Hepatocyte (in vitro differentiated cells): ENCODE measurements at regions not wholly inside any gene's neighbourhood (a gene's known extent, or its start where the extent isn't known, plus 50 kb on each side); places are given as distances from the start of the nearest gene placed in this dataset.

Experiments
- DNase-seq: peaks from one replicate; pipeline ENCODE4 v3.0.0-alpha.2; 2016; ENCODE audit warnings: low spot score
- H2AFZ ChIP-seq: fragments of 200-600 bp; sonication (generic); 2 replicates; pipeline ENCODE4 v1.6.0; 2016; ENCODE audit warnings: antibody characterized with exemption, mild to moderate bottlenecking
- H3K27ac ChIP-seq: fragments of 200-600 bp; sonication (generic); 2 replicates; pipeline ENCODE4 v1.5.1; 2016; ENCODE audit warnings: mild to moderate bottlenecking
- H3K27me3 ChIP-seq: fragments of 200-600 bp; sonication (generic); 2 replicates; pipeline ENCODE4 v1.6.1; 2016
- H3K36me3 ChIP-seq: fragments of 200-600 bp; sonication (generic); replicated peaks from 2 replicates; pipeline ENCODE4 v1.5.1; 2016; ENCODE audit warnings: low read depth; ENCODE audit not compliant: insufficient read depth
- H3K4me1 ChIP-seq: fragments of 200-600 bp; sonication (generic); 2 replicates; pipeline ENCODE4 v1.5.1; 2016; ENCODE audit warnings: mild to moderate bottlenecking, moderate library complexity; ENCODE audit not compliant: insufficient read depth
- H3K4me2 ChIP-seq: fragments of 200-600 bp; sonication (generic); 2 replicates; pipeline ENCODE4 v1.6.0; 2016
- H3K4me3 ChIP-seq: fragments of 200-600 bp; sonication (generic); 2 replicates; pipeline ENCODE4 v1.5.1; 2016; ENCODE audit warnings: mild to moderate bottlenecking
- H3K79me2 ChIP-seq: fragments of 200-600 bp; sonication (generic); 2 replicates; pipeline ENCODE4 v1.6.0; 2017; ENCODE audit warnings: mild to moderate bottlenecking
- H3K9me2 ChIP-seq: fragments of 200-600 bp; sonication (generic); replicated peaks from 2 replicates; pipeline ENCODE4 v1.6.0; 2017; ENCODE audit warnings: mild to moderate bottlenecking; ENCODE audit not compliant: insufficient read depth
- H3K9me3 ChIP-seq: fragments of 200-600 bp; sonication (generic); 2 replicates; pipeline ENCODE4 v1.5.1; 2016; ENCODE audit warnings: low read depth, mild to moderate bottlenecking
- H4K20me1 ChIP-seq: fragments of 200-600 bp; sonication (generic); 2 replicates; pipeline ENCODE4 v1.6.0; 2016; ENCODE audit warnings: mild to moderate bottlenecking; ENCODE audit not compliant: insufficient read depth, poor library complexity, severe bottlenecking
- EZH2 ChIP-seq: fragments of 200-600 bp; sonication (generic); IDR thresholded peaks from 2 replicates; pipeline ENCODE4 v1.6.1; 2016; ENCODE audit warnings: antibody characterized with exemption, mild to moderate bottlenecking, borderline replicate concordance
- EZH2phosphoT487 ChIP-seq: fragments of 200-600 bp; sonication (generic); IDR thresholded peaks from one replicate; pipeline ENCODE4 v1.6.1; 2018; ENCODE audit warnings: antibody characterized with exemption, mild to moderate bottlenecking, low read depth, moderate library complexity; ENCODE audit not compliant: unreplicated experiment, severe bottlenecking
- WGBS: methylation state at CpG from one replicate; pipeline ENCODE4 v1.1.6; 2016; ENCODE audit warnings: low lambda C conversion rate; ENCODE audit errors: missing lambda C conversion rate; 5-methylcytosine and 5-hydroxymethylcytosine counted together
- TF ChIP-seq, protein P1 (sequence below): fragments of 200-600 bp; sonication (generic); IDR thresholded peaks from 2 replicates; pipeline ENCODE4 v1.5.1; 2016; ENCODE audit warnings: antibody characterized with exemption, mild to moderate bottlenecking; ENCODE audit not compliant: poor library complexity

DNA sequence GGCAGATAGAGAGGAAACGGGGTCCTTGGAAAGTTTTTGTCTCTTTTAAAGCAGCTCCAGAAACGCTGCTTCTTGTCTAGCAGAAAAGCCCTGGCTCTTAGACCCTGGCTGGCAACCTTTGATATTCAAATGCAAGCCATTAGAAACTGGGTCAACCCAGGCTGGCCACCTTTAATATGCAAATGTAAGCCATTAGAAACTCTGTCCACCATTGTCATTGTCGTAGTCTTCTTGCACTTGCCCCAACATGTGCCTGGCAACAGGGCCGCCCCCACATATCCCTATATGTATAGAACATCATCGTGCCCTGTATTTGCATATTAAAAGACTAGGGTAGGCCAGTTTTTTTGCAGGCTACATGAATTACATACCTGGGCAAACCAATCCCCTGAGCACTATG lies 621.3 kb upstream of the DPP6 start:
- Histone ChIP-seq H3K4me1 (no peaks in the 10 kb centered on the region), H3K36me3 (no peaks in the 10 kb centered on the region), H2AFZ (no peak overlapping the region), H3K9me3 (no peaks in the 10 kb centered on the region), H4K20me1 (no peaks in the 10 kb centered on the region), H3K27me3 (no peaks in the 10 kb centered on the region), H3K79me2 (no peaks in the 10 kb centered on the region), H3K9me2 (no peaks in the 10 kb centered on the region), H3K4me3 (no peak overlapping the region), H3K27ac (no peak overlapping the region), H3K4me2 (no peak overlapping the region)
- no peak for DNase-seq
- 61% methylated on average over 5 of the region's 5 CpGs for WGBS
- TF ChIP-seq EZH2phosphoT487 (no peak), EZH2 (no peak)
- TF ChIP-seq, protein P1, sequence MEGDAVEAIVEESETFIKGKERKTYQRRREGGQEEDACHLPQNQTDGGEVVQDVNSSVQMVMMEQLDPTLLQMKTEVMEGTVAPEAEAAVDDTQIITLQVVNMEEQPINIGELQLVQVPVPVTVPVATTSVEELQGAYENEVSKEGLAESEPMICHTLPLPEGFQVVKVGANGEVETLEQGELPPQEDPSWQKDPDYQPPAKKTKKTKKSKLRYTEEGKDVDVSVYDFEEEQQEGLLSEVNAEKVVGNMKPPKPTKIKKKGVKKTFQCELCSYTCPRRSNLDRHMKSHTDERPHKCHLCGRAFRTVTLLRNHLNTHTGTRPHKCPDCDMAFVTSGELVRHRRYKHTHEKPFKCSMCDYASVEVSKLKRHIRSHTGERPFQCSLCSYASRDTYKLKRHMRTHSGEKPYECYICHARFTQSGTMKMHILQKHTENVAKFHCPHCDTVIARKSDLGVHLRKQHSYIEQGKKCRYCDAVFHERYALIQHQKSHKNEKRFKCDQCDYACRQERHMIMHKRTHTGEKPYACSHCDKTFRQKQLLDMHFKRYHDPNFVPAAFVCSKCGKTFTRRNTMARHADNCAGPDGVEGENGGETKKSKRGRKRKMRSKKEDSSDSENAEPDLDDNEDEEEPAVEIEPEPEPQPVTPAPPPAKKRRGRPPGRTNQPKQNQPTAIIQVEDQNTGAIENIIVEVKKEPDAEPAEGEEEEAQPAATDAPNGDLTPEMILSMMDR = no peak

GRCh38 chr7:153432063-153432462 lies 620.1 kb upstream of the DPP6 start:
- Histone ChIP-seq H3K36me3 (no peaks in the 10 kb centered on the region), H3K4me2 (peak overlapping the region; percentile 59), H3K9me2 (no peaks in the 10 kb centered on the region), H2AFZ (no peak overlapping the region), H3K79me2 (no peaks in the 10 kb centered on the region), H3K9me3 (no peaks in the 10 kb centered on the region), H4K20me1 (no peaks in the 10 kb centered on the region), H3K27me3 (no peaks in the 10 kb centered on the region), H3K27ac (no peak overlapping the region), H3K4me1 (no peaks in the 10 kb centered on the region), H3K4me3 (no peak overlapping the region)
- 67% methylated on average over 8 of the region's 8 CpGs for WGBS
- TF ChIP-seq, protein P1 = peak; percentile 8
- no peak for TF ChIP-seq EZH2phosphoT487
- TF ChIP-seq EZH2 = no peak
- DNase-seq = peak; percentile 21

- H4K20me1 ChIP-seq = no peaks in the 10 kb centered on the region
- no peak overlapping the region for H3K4me2 ChIP-seq
- no peak for DNase-seq
- no peaks in the 10 kb centered on the region for H3K36me3 ChIP-seq
- H2AFZ ChIP-seq = no peak overlapping the region
- H3K9me2 ChIP-seq = no peaks in the 10 kb centered on the region
- no peaks in the 10 kb centered on the region for H3K9me3 ChIP-seq
- H3K4me3 ChIP-seq = no peak overlapping the region
- no peaks in the 10 kb centered on the region for H3K27me3 ChIP-seq
- H3K4me1 ChIP-seq = no peaks in the 10 kb centered on the region
- H3K79me2 ChIP-seq = no peaks in the 10 kb centered on the region
- no peak for TF ChIP-seq EZH2phosphoT487
- TF ChIP-seq, protein P1 = no peak
- TF ChIP-seq EZH2 = no peak
- WGBS = 86% methylated on average over 8 of the region's 8 CpGs
- no peak overlapping the region for H3K27ac ChIP-seq
These were observed 619.0 kb upstream of the DPP6 start for GRCh38 chr7:153433223-153433622.

DNA sequence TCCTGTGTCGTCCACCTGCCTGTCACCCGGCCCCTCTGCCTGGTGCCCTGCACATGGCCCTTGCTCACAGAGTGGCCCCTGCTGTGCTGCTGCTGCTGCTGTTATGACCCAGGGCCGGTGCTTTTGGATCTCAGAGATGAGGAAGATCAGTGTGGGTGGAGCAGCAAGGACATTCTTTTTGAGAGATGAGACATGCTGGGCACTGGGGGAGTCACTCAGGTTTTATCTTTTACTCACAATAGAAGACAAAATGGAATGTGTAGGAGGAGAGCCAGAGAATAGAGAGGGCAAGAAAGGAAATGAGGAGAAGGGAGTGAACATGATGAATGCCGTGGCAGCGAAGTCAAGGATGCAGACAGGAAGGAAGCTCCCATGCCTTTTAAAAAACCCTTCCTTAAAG lies 611.5 kb upstream of the DPP6 start:
- no peaks in the 10 kb centered on the region for H3K9me3 ChIP-seq
- H3K27me3 ChIP-seq = no peaks in the 10 kb centered on the region
- no peak overlapping the region for H3K4me2 ChIP-seq
- H4K20me1 ChIP-seq = no peaks in the 10 kb centered on the region
- DNase-seq = no peak
- no peaks in the 10 kb centered on the region for H3K36me3 ChIP-seq
- no peak overlapping the region for H2AFZ ChIP-seq
- H3K9me2 ChIP-seq = no peaks in the 10 kb centered on the region
- H3K27ac ChIP-seq = no peak overlapping the region
- H3K4me1 ChIP-seq = no peaks in the 10 kb centered on the region
- TF ChIP-seq EZH2phosphoT487 (no peak), EZH2 (no peak)
- TF ChIP-seq, protein P1 = no peak
- WGBS = 70% methylated on average over 5 of the region's 5 CpGs
- H3K4me3 ChIP-seq = no peak overlapping the region
- no peaks in the 10 kb centered on the region for H3K79me2 ChIP-seq
